Nucleus accumbens (tissue), 56 donors: ENCODE measurements at regions not wholly inside any gene's neighbourhood (a gene's known extent, or its start where the extent isn't known, plus 50 kb on each side); places are given as distances from the start of the nearest gene placed in this dataset.
"Not testable (repeated sequence)": the region's sequence is repeated elsewhere in the genome, so short reads cannot be mapped to it uniquely, and the experiment has no call there.

Experiments used
- DNase-seq, 56 donors: peaks; one replicate each; lab custom pipeline; 2025; lab: John Stamatoyannopoulos, UW

DNA sequence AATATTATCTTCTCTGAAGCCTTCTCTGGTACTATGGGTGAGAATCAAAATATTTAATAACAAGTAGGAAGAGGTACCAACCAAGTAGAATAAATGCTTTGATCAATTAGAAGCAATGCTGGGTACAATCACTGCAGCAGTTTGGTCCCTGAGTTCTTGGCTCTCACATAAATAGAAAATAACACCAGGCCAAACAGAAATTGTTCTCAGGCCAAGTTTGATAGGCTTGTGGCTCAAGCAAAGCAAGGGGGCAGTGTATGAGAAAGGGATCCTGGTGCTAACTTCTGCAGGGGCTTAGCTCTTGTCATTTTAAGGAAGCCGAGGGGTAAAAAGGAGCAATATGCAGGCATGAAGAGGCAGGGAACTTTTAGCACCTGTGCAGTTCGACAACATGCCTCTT lies 146.8 kb upstream of the TMEM229A start:
- DNase-seq = no peak

DNA sequence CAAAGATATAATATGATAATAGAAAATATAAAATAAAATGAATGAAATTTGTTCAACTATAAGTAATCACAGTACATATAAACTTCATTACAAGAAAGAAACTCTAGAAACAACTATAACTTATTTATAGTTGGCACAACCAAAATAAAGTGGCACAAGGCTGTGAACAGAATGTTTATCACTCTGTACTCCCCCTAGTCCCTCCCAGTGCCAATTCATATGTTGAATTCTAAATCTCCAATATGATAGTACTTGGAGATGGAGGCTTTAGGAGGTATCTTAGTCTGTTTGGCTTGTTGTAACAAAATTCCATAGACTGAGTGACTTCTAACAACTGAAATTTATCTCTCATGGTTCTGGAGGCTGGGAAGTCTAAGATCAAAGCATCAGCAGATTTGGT lies 145.0 kb upstream of the TMEM229A start:
- DNase-seq = no peak

DNA sequence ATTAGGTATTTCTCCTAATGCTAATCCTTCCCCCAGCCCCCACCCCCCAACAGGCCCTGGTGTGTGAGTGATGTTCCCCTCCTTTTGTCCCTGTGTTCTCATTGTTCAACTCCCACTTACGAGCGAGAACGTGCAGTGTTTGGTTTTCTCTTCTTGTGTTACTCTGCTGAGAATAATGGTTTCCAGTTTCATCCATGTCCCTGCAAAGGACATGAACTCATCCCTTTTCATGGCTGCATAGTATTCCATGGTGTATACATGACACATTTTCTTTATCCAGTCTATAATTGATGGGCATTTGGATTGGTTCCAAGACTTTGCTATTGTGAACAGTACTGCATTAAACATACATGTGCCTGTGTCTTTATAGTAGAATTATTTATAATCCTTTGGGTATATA lies 138.9 kb upstream of the TMEM229A start:
- DNase-seq = not testable (repeated sequence)

DNA sequence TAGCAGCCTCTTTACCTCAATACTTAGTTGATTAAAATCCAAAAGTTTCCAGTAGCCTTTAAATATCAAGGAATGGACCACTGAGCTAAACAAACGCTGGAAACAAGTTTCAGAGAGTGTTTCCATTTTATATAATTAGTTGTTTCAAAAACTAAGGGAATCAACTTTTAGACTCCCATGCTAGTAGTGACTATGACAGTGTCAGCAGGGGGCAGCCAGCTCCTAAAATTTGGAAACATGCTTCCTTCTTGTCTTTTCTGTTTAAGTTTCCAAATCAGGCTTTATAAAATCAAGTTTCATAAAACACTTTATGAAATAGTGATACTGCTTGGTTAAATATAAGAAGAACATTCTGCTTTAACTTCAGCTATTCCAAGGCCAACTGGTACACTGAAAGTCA lies 138.2 kb upstream of the TMEM229A start:
- DNase-seq = peak in 46 of 56 donors; percentile 0 to 86 (median 22)

DNA sequence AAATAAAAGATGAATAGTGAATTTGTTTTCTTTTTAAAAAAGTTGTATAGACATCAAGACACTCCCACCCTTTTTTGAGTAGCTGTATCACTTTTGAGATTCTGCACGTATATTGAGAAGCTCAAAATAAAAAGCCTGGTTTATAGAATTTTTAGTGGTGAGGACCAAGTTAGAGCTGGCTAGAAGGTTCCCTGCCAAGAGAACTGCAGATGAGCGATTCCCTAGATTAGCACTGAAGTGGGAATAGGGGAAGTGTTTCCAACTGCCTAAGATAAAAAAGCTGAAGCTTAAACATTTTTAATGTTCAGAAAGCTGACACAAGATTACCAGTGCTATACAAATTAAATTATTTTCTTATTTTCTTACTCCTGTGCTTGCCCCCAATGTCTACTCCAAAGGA lies 135.7 kb upstream of the TMEM229A start:
- no peak for DNase-seq

DNA sequence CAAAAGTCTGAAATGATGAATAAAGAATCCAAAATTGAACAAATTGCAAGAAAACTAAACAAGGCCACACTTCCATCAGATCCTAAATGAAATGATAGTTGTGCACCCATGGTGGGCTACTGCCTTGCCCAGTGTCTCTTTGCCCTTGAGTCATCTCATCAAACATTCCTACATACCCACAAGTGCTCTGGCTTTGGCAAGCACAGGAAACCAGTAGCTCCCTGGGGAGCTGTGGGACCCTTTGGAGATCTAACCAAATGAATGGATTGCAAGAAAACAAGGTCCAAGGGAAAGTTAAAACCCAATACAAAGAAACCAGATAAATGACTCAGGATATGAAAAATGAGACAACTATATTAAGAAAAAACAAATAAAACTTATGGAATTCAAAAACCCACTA lies 129.8 kb upstream of the TMEM229A start:
- no peak for DNase-seq

DNA sequence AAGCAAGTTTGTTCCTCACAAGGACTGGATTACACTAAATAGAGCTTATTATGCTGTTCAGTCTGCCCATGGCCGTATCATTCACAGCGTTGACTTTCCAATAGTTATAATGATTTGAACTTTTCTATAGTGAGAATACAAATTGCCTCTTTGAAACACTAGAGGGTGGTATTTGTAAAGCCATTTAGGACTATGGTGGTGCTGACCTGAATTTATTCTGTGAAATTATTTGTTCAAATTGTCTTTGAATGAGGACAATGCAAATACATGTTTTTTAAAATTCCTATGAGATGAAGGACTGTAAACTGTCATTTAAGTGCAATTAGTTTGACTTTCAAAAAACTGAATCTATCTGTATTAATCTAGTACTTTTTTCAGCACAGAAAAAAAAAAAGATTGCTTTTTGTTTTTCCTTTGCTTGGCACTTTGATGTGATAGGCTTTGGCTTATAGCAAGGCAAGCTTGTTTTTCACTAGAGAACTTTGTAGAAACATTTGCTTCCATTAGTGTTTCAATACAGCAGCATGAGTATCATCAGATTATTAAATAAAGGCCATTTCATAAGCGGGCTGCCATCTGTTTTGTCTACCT lies 122.7 kb upstream of the TMEM229A start:
- DNase-seq = no peak

DNA sequence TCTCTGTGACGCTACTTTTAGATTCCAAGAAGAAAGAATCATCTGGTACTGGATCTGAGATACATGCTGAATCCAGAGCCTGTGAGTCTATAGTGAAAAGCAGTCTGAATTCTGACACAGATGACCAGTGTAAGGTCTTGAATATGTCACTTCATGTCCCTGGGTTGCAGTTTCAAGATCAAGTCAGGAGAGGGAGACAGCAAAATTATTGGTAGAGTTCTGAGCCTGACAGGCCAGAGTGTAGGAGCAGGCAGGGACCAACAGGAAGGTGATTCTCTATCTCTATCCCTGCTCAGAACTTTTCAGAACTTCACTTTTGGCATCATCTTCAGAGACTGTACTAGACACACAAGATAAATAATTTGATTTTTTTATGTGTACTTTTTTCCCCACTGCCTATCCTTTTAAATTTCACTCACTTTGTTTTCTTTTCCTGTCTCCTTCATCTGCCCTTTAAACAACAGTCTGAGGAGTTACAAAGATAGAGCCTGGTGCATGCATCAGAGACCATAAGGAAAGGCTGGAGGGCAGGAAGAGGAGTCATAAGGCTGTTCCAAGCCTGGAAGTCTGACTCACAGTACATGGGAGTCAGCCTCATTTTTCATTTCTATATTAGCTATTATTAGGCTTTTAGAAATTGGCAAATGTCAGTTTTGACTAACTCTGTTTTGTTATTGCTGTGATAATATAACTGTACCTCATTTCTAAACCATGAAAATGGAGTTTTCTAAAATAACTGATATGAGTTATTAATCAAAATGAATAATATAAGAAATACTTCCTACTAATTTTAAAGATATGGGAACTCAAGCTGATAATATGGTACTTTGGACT lies 120.2 kb upstream of the TMEM229A start:
- DNase-seq = peak in 18 of 56 donors; percentile 0 to 20 (median 5)

DNA sequence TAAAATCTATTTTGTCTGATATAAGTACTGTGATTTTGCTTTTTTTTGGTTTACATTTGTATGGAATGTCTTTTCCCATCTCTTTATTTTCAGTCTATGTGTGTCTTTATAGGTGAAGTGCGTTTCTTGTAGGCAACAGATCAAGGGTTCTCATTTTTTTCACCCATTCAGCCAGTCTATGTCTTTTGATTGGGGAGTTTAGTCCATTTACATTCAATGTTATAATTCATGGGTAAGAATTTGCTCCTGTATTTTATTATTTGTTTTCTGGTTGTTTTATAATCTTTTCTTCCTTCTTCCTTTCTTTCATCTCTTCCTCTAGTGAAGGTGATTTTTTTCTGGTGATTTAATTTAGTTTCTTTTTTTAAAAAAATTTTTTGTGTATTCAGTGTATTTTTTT lies 104.8 kb upstream of the TMEM229A start:
- no peak for DNase-seq

DNA sequence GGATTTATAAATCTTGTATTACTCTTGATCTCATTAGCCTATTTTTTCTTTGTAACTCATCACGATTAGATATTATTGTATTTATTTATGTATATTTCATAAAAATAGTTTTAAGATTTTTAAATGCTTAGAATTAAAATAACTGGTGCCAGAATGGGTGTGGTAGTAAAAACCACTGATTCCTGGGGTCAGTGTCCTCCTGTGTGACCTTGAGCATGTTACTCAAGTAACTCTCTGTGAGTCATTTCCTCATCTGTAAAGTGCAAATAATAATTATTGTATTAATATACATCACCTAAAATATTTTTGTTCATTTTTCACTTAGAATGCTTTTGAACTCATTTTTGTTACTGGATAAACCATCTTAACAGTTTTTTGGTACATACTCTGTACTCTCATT lies 91.3 kb upstream of the TMEM229A start:
- DNase-seq = no peak

DNA sequence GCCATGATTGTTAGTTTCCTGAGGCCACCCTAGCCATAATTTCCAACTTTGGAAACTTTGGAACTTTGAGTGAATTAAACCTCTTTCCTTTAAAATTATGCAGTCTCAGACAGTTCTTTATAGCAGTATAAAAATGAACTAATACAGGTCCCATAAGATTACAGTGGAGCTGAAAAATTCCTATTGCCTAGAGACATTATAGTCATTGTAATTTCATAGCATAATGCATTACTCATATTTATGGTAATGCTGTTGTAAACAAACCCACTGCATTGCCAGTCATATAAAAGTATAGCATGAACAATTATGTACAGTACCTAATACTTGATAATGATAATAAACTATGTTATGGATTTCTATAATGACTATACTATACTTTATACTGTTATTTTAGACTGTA lies 88.0 kb upstream of the TMEM229A start:
- no peak for DNase-seq

DNA sequence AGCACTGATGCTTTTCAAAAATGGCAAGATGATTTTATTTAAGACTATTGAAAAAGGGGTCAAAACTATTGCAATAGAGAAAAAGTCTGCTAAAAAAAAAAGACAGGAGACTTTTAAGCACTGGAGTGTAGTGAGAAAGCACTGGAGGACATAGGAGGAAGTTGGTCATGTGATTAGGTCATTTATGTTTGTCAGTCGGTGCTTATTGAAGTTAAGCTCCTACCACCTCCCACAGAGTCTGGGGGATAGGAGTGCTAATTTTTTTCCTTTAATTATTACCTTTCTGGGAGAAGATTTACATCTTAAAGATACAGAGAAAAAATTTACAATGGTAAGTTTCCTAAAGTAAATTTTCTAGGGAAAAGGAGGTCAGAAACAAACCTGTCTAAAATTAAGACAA lies 80.2 kb upstream of the TMEM229A start:
- no peak for DNase-seq

DNA sequence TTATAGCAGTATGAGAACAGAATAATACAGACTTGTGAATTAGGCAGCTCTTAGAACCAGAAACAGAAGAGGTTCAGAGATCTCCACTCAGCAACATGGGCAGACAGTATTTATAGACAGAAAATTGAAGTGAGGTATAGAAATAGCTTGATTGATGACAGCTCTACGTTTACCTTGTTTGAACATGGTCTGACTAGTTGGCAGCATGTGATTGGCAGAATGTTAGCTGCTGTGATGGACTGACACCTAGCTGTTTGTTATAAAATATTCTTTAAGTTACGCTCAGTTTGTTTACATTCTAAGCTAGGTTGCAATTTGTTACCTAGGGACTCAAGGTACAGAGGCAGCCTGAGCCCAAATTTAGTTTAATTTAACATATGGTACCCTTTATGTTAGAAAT lies 73.7 kb upstream of the TMEM229A start:
- no peak for DNase-seq

DNA sequence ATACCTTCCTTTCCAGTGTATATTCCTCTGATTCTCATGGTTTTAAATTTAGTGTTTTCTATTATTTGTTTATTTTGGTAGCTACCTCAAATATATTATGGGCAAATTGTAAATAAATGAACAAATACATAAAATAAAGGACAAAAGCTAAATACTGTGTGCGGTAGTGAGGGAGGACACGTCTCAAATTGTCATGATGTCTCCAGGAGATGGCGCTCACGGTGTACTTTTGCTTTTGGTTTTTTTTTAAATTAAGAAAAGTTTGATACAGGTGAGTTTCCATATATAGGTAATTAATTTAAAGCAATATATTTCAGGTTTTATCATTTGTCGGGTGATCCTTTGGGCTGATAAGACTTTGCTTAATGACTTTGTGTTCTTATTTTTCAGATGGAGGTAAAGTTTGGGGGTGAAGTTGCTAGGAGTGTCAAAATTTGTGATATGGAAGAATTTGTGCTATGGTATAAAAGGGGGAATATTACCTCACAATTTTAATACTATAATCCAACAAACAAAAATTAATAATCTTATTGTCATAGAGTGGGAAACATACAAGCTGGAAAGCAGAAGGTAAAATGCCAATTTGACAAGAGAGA lies 68.4 kb upstream of the TMEM229A start:
- DNase-seq = peak in 6 of 56 donors; percentile 2 to 41 (median 4)

DNA sequence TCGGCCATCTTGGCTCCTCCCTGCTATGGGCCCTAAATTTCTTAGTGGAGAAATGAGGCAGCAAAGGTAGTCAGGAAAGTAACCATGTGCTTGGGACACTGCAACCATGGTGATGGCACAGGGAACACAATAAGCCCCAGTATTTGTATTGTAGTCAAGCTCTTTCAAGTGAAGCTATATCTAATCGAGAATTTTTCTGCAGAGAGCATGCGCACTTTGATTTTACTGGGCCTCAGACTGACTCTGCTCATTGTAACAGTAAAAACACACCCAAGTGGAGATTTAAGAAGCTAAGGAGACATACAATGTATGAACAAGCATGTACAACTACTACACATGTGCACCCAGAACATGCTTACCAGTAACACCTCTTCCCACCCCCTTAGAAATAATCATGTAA lies 67.3 kb upstream of the TMEM229A start:
- no peak for DNase-seq

DNA sequence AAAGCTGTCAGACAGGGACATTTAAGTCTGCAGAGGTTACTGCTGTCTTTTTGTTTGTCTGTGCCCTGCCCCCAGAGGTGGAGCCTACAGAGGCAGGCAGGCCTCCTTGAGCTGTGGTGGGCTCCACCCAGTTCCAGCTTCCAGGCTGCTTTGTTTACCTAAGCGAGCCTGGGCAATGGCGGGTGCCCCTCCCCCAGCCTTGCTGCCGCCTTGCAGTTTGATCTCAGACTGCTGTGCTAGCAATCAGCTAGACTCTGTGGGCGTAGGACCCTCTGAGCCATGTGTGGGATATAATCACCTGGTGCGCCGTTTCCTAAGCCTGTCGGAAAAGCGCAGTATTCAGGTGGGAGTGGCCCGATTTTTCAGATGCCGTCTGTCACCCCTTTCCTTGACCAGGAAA lies 66.7 kb upstream of the TMEM229A start:
- DNase-seq = not testable (repeated sequence)

DNA sequence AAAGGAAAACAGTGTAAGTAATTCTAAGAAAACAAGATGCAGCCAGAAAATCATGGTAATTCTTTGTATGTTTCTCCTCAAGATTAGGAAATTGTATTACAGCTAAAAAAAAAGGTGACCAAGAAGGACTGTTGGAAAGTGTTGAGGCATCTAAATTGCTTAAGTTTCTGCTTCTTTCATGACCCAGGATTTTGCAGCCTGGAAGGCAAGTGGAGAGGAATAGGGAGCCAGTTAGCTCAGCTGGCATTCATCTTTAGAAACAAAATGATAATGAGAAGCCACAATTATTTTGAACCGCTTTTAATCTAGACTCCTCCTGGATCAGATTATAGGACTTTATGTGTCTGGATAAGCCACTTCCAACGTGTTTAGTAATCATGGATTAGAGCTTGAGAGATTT lies 56.8 kb upstream of the TMEM229A start:
- peak in 1 of 56 donors; percentile 1 for DNase-seq

DNA sequence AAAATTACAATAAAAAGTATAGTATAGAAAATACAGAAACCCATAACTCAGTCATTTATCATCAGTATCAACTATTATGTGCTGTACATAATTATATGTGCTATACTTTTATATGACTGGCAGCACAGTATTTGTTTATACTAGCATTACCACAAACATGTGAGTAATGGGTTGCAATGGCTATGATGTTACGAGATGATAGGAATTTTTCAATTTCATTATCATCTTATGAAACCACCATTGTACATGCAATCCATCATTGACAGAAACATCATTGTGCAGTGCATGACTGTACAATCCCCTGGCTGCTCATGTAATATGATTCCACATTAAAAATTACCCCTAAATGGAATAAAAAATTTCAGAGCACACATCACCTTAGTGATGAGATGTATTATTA lies 55.7 kb upstream of the TMEM229A start:
- DNase-seq = no peak

DNA sequence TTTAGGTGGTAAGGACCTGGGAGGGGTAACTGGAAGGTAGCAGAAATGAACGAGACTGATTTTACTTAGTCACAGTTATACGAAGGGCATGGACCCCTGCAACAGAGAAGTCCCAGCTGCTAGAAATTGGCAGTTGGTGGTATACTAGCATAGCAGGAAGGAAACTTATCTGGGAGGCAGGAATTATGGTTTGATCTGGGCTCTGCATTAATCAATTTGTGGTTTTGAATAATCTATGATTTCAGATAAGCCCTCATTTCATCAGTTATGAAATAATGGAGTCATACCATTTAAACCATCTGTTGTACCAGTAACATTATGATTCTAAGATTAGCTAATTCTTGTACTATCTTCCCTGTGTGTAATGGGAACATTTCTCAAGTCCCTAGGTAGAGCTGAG lies 54.0 kb upstream of the TMEM229A start:
- no peak for DNase-seq

DNA sequence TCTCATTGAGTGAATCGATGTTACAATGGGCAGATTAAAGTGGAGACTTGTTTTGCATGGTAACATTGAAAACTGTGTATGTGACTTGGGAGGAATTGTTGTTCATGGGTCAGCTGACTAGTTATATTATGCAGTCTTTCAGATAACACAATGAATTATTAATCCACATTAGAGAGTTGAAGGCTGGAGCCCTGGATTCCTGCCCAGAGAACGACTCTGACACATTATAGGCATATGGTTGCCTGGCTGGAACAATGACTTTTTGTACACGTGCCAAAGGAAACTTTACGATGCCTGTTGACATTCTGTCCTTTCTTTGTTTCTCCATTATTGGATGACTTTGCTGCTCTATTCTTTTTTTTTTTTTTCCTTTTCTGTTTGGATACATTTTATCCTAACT lies 52.3 kb upstream of the TMEM229A start:
- peak in 49 of 56 donors; percentile 5 to 90 (median 57) for DNase-seq

DNA sequence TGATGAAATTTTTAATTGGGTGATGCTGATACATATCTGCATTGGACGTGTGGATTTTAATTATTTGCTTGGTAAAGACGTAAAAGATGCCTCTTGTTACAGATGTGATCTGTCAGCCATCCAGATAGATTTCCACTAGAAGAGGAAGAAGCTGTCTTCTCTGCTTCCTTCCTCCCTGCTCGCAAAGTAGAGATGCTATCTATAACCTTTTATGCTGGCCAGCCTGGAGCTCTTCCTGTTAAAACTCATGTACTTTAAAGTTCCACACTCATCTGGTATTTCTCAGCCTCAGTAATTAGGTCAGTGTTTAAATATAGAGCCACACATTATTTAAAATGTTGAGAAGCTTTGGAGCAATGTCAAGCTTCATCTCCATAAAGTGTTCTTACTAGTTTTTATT lies 51.2 kb upstream of the TMEM229A start:
- DNase-seq = no peak
